ENCODE measurements at regions not wholly inside any gene's neighbourhood (a gene's known extent, or its start where the extent isn't known, plus 50 kb on each side); places are given as distances from the start of the nearest gene placed in this dataset.

DNA sequence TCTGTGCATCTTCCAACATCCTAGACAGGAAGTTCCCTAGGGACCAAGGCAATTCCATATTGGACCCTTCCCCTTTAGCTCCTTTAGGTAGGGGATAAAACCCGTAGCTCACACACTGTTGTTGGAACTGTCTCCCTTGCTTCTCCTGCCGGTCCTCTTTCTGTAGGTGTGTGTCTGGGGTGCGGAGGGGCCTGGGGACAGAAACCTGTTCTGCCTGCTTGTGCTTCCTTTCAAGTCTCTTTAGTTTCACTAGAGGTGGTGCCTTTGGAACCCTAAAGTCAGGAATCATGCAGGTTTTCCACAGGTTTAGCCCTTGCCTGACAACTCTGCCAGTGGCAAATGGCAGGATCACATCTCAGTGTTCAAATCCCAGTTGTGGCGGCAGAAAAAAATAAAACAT lies 74.6 kb upstream of the PTGFRN start:
- TF ChIP-seq EZH2 (IDR thresholded peaks at IDR 0.05; ENCODE audit: low read length, missing control alignments) (no peak), CTCF (conservative IDR thresholded peaks at IDR 0.05 in 1 of 2, IDR thresholded peaks at IDR 0.05 in 1 of 2; ENCODE audit: low read depth in 1 of 2, low read length in 2 of 2) (no peak)

DNA sequence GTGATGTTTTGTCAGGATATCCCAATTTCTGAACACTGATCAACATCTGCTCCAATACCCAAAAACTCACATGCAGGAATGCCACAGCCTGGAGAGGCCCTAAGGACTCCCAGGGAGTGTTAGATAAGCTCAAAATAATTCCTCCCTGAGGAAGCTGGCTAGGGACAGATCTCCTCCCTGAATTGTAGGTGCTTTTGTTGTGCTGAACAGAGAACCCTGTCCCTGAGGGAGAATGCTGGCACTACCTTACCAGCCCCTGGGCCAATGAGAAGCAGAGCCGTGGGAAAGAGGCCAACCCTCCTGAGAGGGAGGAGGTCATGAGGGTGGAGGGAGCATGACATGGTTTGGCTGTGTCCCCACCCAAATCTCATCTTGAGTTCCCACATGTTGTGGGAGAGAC lies 73.6 kb upstream of the PTGFRN start:
- no peak for DNase-seq (ENCODE audit: low read depth in 2 of 2)
- no peak for TF ChIP-seq EZH2 (IDR thresholded peaks at IDR 0.05; ENCODE audit: low read length, missing control alignments)
- TF ChIP-seq CTCF (conservative IDR thresholded peaks at IDR 0.05 in 1 of 2, IDR thresholded peaks at IDR 0.05 in 1 of 2; ENCODE audit: low read depth in 1 of 2, low read length in 2 of 2) = no peak
- no peak overlapping the region for H3K4me3 ChIP-seq (replicated peaks in 1 of 4; ENCODE audit: control extremely low read depth in 1 of 4, insufficient read depth in 1 of 4, low read depth in 3 of 4, low read length in 4 of 4)

More for the DNA sequence above, 74.6 kb upstream of the PTGFRN start:
- H3K36me3 ChIP-seq (ENCODE audit: control insufficient read depth, insufficient read depth, low read length) = no peaks in the 10 kb centered on the region
- no peaks in the 10 kb centered on the region for H4K20me1 ChIP-seq (ENCODE audit: control insufficient read depth, extremely low read depth, insufficient read depth, low read length)
- no peaks in the 10 kb centered on the region for H3K9me3 ChIP-seq (ENCODE audit: control insufficient read depth, insufficient read depth, low read depth, low read length)
- H3K27ac ChIP-seq (ENCODE audit: insufficient read depth, low read length) = no peak overlapping the region
- no peaks in the 10 kb centered on the region for H3K4me1 ChIP-seq (ENCODE audit: control insufficient read depth, extremely low read depth, insufficient read depth, low read length)
- H3K79me2 ChIP-seq (ENCODE audit: control insufficient read depth, insufficient read depth, low read length) = no peaks in the 10 kb centered on the region
- no peak overlapping the region for H3K4me2 ChIP-seq (ENCODE audit: extremely low read depth, insufficient read depth, low read length)
- DNase-seq (ENCODE audit: low read depth in 2 of 2) = no peak
- no peak overlapping the region for H3K4me3 ChIP-seq (replicated peaks in 1 of 4; ENCODE audit: control extremely low read depth in 1 of 4, insufficient read depth in 1 of 4, low read depth in 3 of 4, low read length in 4 of 4)
- peaks cover 2% of the 10 kb centered on the region for H3K27me3 ChIP-seq (ENCODE audit: control insufficient read depth, insufficient read depth, low read length)
- H2AFZ ChIP-seq (ENCODE audit: low read length) = no peak overlapping the region
- no peak overlapping the region for H3K9ac ChIP-seq (ENCODE audit: insufficient read depth, low read length)

DNA sequence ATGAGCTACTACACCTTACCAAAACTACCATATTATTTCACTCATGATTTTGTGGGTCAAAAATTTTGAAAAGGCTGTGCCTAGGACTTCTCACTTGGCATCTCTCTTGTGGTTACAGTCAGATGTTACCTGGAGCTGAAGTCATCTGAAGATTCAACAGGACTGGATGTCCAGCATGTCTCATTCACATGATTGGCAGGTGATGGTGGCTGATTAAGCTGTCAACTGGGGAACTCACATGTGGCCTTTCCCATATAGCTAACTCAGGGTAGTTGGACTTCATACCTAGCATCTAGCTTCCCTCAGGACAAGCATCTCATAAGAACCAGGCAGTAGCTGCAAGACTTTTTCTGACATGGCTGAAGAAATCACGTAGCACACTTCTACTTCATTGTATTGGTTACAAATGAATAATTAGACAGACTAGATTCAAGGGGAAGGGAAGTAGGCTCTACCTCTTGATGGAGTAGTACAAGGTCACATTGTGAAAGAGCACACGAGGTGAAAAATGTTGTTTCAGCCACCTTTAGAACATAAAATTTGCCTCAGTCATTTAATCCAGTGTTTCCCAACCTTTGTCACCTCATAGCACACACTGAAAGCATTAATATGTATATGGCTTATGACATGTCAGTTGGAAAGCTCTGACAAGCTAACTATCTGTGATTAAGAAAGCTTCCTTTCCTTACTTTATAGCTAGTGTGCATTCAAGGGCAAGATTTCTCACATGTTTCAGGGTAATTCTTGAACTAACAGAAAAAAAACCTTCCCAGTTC lies 68.0 kb upstream of the PTGFRN start:
- Histone ChIP-seq H3K4me3 (replicated peaks in 1 of 4; ENCODE audit: control extremely low read depth in 1 of 4, insufficient read depth in 1 of 4, low read depth in 3 of 4, low read length in 4 of 4) (no peak overlapping the region), H3K79me2 (ENCODE audit: control insufficient read depth, insufficient read depth, low read length) (no peaks in the 10 kb centered on the region), H3K27ac (ENCODE audit: insufficient read depth, low read length) (no peak overlapping the region), H3K27me3 (ENCODE audit: control insufficient read depth, insufficient read depth, low read length) (no peaks in the 10 kb centered on the region), H3K36me3 (ENCODE audit: control insufficient read depth, insufficient read depth, low read length) (no peaks in the 10 kb centered on the region), H3K9ac (ENCODE audit: insufficient read depth, low read length) (no peak overlapping the region), H3K4me1 (ENCODE audit: control insufficient read depth, extremely low read depth, insufficient read depth, low read length) (no peaks in the 10 kb centered on the region), H3K9me3 (ENCODE audit: control insufficient read depth, insufficient read depth, low read depth, low read length) (no peaks in the 10 kb centered on the region), H2AFZ (ENCODE audit: low read length) (no peak overlapping the region), H3K4me2 (ENCODE audit: extremely low read depth, insufficient read depth, low read length) (no peak overlapping the region), H4K20me1 (ENCODE audit: control insufficient read depth, extremely low read depth, insufficient read depth, low read length) (no peaks in the 10 kb centered on the region)
- no peak for DNase-seq (ENCODE audit: low read depth in 2 of 2)
- TF ChIP-seq EZH2 (IDR thresholded peaks at IDR 0.05; ENCODE audit: low read length, missing control alignments) (no peak), CTCF (conservative IDR thresholded peaks at IDR 0.05 in 1 of 2, IDR thresholded peaks at IDR 0.05 in 1 of 2; ENCODE audit: low read depth in 1 of 2, low read length in 2 of 2) (no peak)

More for the DNA sequence above, 73.6 kb upstream of the PTGFRN start:
- H2AFZ ChIP-seq (ENCODE audit: low read length) = no peak overlapping the region
- no peaks in the 10 kb centered on the region for H4K20me1 ChIP-seq (ENCODE audit: control insufficient read depth, extremely low read depth, insufficient read depth, low read length)
- H3K27ac ChIP-seq (ENCODE audit: insufficient read depth, low read length) = no peak overlapping the region
- H3K27me3 ChIP-seq (ENCODE audit: control insufficient read depth, insufficient read depth, low read length) = peaks cover 2% of the 10 kb centered on the region
- H3K4me2 ChIP-seq (ENCODE audit: extremely low read depth, insufficient read depth, low read length) = no peak overlapping the region
- no peaks in the 10 kb centered on the region for H3K9me3 ChIP-seq (ENCODE audit: control insufficient read depth, insufficient read depth, low read depth, low read length)
- H3K79me2 ChIP-seq (ENCODE audit: control insufficient read depth, insufficient read depth, low read length) = no peaks in the 10 kb centered on the region
- H3K36me3 ChIP-seq (ENCODE audit: control insufficient read depth, insufficient read depth, low read length) = no peaks in the 10 kb centered on the region
- no peak overlapping the region for H3K9ac ChIP-seq (ENCODE audit: insufficient read depth, low read length)
- no peaks in the 10 kb centered on the region for H3K4me1 ChIP-seq (ENCODE audit: control insufficient read depth, extremely low read depth, insufficient read depth, low read length)

Data from fibroblast of lung (primary cell).